Upper lobe of left lung (tissue), 4 donors: ENCODE measurements at regions not wholly inside any gene's neighbourhood (a gene's known extent, or its start where the extent isn't known, plus 50 kb on each side); places are given as distances from the start of the nearest gene placed in this dataset.

ENCODE experiments used
- POLR2AphosphoS5 ChIP-seq, 2 donors: sonication (generic); formaldehyde crosslinking; IDR thresholded peaks; one replicate each; pipeline ENCODE4 v1.5.1; 2017; ENCODE audit warnings: antibody characterized with exemption in 2 of 2
- TF ChIP-seq, protein P1 (sequence below), 6 experiments: fragments of 450-650 bp in 4 of 6; fragments of 200-600 bp in 2 of 6; sonication (generic) in 2 of 6; IDR thresholded peaks; one replicate each; pipeline ENCODE4 v1.5.1; 2016 to 2019; ENCODE audit warnings: antibody characterized with exemption in 6 of 6

DNA sequence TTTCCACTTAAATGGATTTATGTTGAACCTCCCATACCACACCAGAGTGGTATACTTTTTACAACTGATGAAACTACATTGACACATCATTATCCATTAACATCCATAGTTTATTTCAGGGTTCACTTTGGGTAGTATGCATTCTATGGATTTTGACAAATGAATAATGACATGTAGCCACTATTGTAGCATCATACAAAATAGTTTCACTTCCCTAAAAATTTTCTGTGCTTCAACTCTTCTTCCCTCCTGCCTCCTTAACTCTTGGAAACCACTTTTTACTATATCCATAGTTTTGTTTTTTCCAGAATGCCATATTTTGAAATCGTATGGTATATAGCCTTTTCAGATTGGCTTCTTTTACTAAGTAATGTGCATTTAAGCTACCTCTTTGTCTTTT lies 199.5 kb upstream of the TMEM196 start:
- TF ChIP-seq, protein P1, sequence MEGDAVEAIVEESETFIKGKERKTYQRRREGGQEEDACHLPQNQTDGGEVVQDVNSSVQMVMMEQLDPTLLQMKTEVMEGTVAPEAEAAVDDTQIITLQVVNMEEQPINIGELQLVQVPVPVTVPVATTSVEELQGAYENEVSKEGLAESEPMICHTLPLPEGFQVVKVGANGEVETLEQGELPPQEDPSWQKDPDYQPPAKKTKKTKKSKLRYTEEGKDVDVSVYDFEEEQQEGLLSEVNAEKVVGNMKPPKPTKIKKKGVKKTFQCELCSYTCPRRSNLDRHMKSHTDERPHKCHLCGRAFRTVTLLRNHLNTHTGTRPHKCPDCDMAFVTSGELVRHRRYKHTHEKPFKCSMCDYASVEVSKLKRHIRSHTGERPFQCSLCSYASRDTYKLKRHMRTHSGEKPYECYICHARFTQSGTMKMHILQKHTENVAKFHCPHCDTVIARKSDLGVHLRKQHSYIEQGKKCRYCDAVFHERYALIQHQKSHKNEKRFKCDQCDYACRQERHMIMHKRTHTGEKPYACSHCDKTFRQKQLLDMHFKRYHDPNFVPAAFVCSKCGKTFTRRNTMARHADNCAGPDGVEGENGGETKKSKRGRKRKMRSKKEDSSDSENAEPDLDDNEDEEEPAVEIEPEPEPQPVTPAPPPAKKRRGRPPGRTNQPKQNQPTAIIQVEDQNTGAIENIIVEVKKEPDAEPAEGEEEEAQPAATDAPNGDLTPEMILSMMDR (IDR thresholded peaks at IDR 0.05) = no peak
- TF ChIP-seq POLR2AphosphoS5 (IDR thresholded peaks at IDR 0.05) = no peak
